ENCODE measurements at regions not wholly inside any gene's neighbourhood (a gene's known extent, or its start where the extent isn't known, plus 50 kb on each side); places are given as distances from the start of the nearest gene placed in this dataset.

DNA sequence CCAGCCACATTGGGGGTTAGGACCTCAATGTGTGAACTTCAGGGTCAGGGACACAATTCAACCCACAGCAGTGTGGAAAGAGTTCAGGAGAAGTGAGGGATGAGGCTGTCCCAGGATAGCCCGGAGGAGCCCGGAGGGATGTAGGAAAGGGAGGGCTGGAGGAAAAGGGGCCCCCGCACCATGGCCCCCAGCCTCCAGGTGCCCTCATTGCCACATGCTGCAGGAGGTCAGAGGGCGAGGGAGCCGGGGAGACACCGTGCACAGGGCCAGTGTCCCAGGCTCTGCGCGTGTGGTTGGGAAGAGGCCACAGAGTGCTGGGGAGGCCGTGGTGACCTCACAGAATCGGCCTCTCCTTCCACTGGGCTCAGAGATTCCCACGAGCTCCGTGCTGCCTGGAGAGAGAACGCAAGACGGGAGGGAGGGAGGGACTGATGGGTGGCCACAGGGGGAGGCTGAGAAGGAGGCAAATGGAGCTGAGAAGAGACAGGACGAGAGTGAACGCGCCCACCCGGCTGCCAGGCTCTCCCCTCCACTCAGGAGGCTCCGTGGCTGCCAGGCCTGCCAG, 215.1 kb downstream of the DLL1 start:
- POLR2A ChIA-PET: no interaction called here
- H3K27ac ChIP-seq (ENCODE audit: low read depth, low read length): no peak overlapping the region
- no peak overlapping the region for H3K4me3 ChIP-seq (ENCODE audit: low read depth, low read length)
- H3K27me3 ChIP-seq (ENCODE audit: control insufficient read depth, insufficient read depth, low read length): no peaks in the 10 kb centered on the region
- CTCF ChIA-PET: no interaction called here
- TF ChIP-seq, protein P1, sequence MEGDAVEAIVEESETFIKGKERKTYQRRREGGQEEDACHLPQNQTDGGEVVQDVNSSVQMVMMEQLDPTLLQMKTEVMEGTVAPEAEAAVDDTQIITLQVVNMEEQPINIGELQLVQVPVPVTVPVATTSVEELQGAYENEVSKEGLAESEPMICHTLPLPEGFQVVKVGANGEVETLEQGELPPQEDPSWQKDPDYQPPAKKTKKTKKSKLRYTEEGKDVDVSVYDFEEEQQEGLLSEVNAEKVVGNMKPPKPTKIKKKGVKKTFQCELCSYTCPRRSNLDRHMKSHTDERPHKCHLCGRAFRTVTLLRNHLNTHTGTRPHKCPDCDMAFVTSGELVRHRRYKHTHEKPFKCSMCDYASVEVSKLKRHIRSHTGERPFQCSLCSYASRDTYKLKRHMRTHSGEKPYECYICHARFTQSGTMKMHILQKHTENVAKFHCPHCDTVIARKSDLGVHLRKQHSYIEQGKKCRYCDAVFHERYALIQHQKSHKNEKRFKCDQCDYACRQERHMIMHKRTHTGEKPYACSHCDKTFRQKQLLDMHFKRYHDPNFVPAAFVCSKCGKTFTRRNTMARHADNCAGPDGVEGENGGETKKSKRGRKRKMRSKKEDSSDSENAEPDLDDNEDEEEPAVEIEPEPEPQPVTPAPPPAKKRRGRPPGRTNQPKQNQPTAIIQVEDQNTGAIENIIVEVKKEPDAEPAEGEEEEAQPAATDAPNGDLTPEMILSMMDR (IDR thresholded peaks at IDR 0.05; ENCODE audit: low read depth, low read length): no peak
- no peak for DNase-seq (ENCODE audit: low read depth, low spot score)
- peaks cover 60% of the 10 kb centered on the region for H3K9me3 ChIP-seq (ENCODE audit: control insufficient read depth, insufficient read depth, low read length)

DNA sequence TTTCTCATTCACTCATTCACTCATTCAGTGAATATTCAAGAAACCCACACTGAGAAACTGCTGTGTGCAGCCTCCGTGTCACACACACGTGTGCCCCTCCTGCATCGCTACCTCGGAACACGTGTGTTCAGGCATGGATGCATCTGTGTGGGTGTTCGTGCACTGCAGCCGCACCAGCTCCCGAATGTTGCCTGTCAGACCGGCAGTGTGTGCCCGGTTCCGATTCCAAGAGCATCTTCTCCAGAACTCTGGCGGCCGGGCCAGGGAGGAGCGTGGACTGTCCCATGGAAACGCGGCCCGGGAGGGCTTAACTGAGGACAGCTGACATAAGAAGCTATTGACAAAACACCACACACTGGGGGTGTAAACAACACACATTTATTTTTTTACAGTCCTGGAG, 216.0 kb downstream of the DLL1 start:
- TF ChIP-seq, protein P1 (IDR thresholded peaks at IDR 0.05; ENCODE audit: low read depth, low read length): no peak
- POLR2A ChIA-PET: no interaction called here
- Histone ChIP-seq H3K27ac (ENCODE audit: low read depth, low read length) (no peak overlapping the region), H3K4me3 (ENCODE audit: low read depth, low read length) (no peak overlapping the region), H3K27me3 (ENCODE audit: control insufficient read depth, insufficient read depth, low read length) (no peaks in the 10 kb centered on the region), H3K9me3 (ENCODE audit: control insufficient read depth, insufficient read depth, low read length) (peaks cover 51% of the 10 kb centered on the region)
- no peak for DNase-seq (ENCODE audit: low read depth, low spot score)
- CTCF ChIA-PET: no interaction called here

DNA sequence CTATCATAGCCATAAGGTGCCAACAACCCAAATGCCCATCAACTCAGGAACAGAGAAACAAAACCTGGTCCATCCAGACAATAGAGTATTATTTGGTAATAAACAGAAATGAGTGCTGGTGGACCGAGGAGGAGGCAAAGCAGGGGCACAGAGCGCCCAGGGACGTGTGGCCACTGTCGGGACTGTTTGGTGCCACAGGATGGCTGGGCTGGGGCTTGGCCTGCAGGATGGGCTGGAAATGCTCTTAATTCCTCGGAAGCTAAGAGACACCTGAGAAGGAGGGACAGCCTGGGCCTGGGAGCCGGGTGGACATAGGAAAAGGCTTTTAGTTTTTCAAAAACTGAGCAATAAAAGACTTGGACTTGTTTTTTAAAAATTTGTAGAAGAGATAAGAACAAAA, 216.4 kb downstream of the DLL1 start:
- Histone ChIP-seq H3K4me3 (ENCODE audit: low read depth, low read length) (no peak overlapping the region), H3K27me3 (ENCODE audit: control insufficient read depth, insufficient read depth, low read length) (no peaks in the 10 kb centered on the region), H3K27ac (ENCODE audit: low read depth, low read length) (no peak overlapping the region), H3K9me3 (ENCODE audit: control insufficient read depth, insufficient read depth, low read length) (peaks cover 47% of the 10 kb centered on the region)
- TF ChIP-seq, protein P1 (IDR thresholded peaks at IDR 0.05; ENCODE audit: low read depth, low read length): no peak
- no peak for DNase-seq (ENCODE audit: low read depth, low spot score)
- CTCF ChIA-PET: no interaction called here
- POLR2A ChIA-PET: no interaction called here

DNA sequence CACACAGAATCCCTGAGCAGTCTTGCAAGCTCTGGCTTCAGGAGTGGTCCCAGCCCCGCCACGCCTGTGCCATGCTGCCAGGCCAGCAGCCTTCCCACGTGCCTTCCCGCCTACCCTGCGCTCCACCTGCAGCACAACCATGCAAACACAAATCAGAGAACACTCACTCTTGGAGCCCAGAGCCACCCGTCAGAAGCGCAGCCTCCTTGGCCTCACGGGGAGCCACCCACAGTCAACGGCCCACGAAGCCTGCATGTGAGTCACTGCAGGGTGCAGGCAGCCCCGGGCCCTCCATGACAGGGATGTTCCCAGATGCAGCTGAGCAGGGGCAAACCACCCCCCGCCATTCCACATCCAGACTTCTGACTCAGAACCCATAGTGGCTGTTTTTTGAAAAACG, 217.0 kb downstream of the DLL1 start:
- H3K27me3 ChIP-seq (ENCODE audit: control insufficient read depth, insufficient read depth, low read length): no peaks in the 10 kb centered on the region
- peaks cover 45% of the 10 kb centered on the region for H3K9me3 ChIP-seq (ENCODE audit: control insufficient read depth, insufficient read depth, low read length)
- TF ChIP-seq, protein P1 (IDR thresholded peaks at IDR 0.05; ENCODE audit: low read depth, low read length): no peak
- H3K4me3 ChIP-seq (ENCODE audit: low read depth, low read length): no peak overlapping the region
- POLR2A ChIA-PET: no interaction called here
- CTCF ChIA-PET: no interaction called here
- no peak for DNase-seq (ENCODE audit: low read depth, low spot score)
- no peak overlapping the region for H3K27ac ChIP-seq (ENCODE audit: low read depth, low read length)

DNA sequence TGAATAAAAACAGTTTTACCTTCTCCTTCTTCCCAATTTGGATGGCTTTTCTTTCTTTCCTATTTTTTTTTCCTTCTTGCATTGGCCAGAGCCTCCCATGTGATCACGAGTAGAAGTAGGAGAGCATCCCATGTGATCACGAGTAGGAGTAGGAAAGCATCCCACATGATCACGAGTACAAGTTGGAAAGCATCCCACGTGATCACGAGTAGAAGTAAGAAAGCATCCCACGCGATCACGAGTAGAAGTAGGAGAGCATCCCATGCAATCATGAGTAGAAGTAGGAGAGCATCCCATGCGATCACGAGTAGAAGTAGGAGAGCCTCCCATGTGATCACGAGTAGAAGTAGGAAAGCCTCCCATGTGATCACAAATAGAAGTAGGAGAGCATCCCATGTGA, 218.6 kb downstream of the DLL1 start:
- CTCF ChIA-PET: no interaction called here
- no peaks in the 10 kb centered on the region for H3K27me3 ChIP-seq (ENCODE audit: control insufficient read depth, insufficient read depth, low read length)
- DNase-seq (ENCODE audit: low read depth, low spot score): no peak
- POLR2A ChIA-PET: no interaction called here
- H3K27ac ChIP-seq (ENCODE audit: low read depth, low read length): no peak overlapping the region
- H3K4me3 ChIP-seq (ENCODE audit: low read depth, low read length): no peak overlapping the region
- peaks cover 54% of the 10 kb centered on the region for H3K9me3 ChIP-seq (ENCODE audit: control insufficient read depth, insufficient read depth, low read length)
- TF ChIP-seq, protein P1 (IDR thresholded peaks at IDR 0.05; ENCODE audit: low read depth, low read length): no peak
